B cell (primary cell): ENCODE measurements at regions not wholly inside any gene's neighbourhood (a gene's known extent, or its start where the extent isn't known, plus 50 kb on each side); places are given as distances from the start of the nearest gene placed in this dataset.

Experiments
- ATAC-seq: fragments of 200-7000 bp; cut with Tn5 transposase; one replicate; pipeline ENCODE4 v1.10.0; 2021; ENCODE audit warnings: low read depth, mild to moderate bottlenecking, moderate number of reproducible peaks, moderate library complexity
- CTCF ChIA-PET: fragments of 350-600 bp; sonication (Branson Sonifier 250); formaldehyde crosslinking; loops from one replicate; lab custom pipeline; 2021; ENCODE audit warnings: antibody characterized with exemption, inconsistent platforms; lab: Charles Lee
- POLR2A ChIA-PET: fragments of 350-600 bp; sonication (Branson Sonifier 250); formaldehyde crosslinking; loops from one replicate; lab custom pipeline; 2021; ENCODE audit warnings: antibody characterized with exemption; lab: Charles Lee
- DNase-seq: peaks from one replicate; pipeline ENCODE4 v3.0.0; 2013
- H2AFZ ChIP-seq: 2 replicates; pipeline ENCODE4 v1.6.1; 2012; ENCODE audit warnings: mild to moderate bottlenecking, low read depth, low read length; ENCODE audit not compliant: insufficient read depth, poor library complexity, severe bottlenecking
- H3K27ac ChIP-seq, 2 donors: 1 replicate in 1 of 2; 2 replicates in 1 of 2; pipeline ENCODE4 v1.5.1; 2012 to 2013; ENCODE audit warnings: low read length in 2 of 2, mild to moderate bottlenecking in 2 of 2, moderate library complexity in 1 of 2
- H3K27me3 ChIP-seq, 4 experiments: fragments of 200-600 bp in 1 of 4; sonication (generic) in 1 of 4; replicated peaks in 1 of 4; 1 replicate in 2 of 4; 2 replicates in 2 of 4; pipeline versions ENCODE4 v1.6.1 to v1.7.0; 2013 to 2016; ENCODE audit warnings: low read length in 3 of 4, mild to moderate bottlenecking in 2 of 4, mixed read lengths in 1 of 4, moderate library complexity in 1 of 4; ENCODE audit not compliant: insufficient read depth in 4 of 4, control insufficient read depth in 3 of 4; ENCODE audit errors: control extremely low read depth in 1 of 4
- H3K36me3 ChIP-seq, 2 experiments: replicated peaks in 1 of 2; 1 replicate in 1 of 2; 2 replicates in 1 of 2; pipeline versions ENCODE4 v1.6.1 to v1.7.1; 2013; ENCODE audit warnings: low read length in 1 of 2; ENCODE audit not compliant: insufficient read depth in 2 of 2, control insufficient read depth in 1 of 2; ENCODE audit errors: control extremely low read depth in 1 of 2, extremely low read depth in 1 of 2
- H3K4me1 ChIP-seq, 2 donors: fragments of 200-600 bp in 1 of 2; sonication (generic) in 1 of 2; 1 replicate in 1 of 2; 2 replicates in 1 of 2; pipeline versions ENCODE4 v1.5.1 to v1.6.1; 2013 to 2017; ENCODE audit warnings: low read length in 2 of 2; ENCODE audit not compliant: control insufficient read depth in 2 of 2, insufficient read depth in 2 of 2
- H3K4me2 ChIP-seq: replicated peaks from 2 replicates; pipeline ENCODE3; 2012; ENCODE audit warnings: mild to moderate bottlenecking, low read depth, low read length; ENCODE audit not compliant: poor library complexity, severe bottlenecking
- H3K4me3 ChIP-seq, 5 experiments: fragments of 200-600 bp in 1 of 5; sonication (generic) in 1 of 5; 1 replicate in 3 of 5; 2 replicates in 2 of 5; pipeline versions ENCODE4 v1.5.1 to v1.7.0; 2011 to 2016; ENCODE audit warnings: low read length in 4 of 5, mild to moderate bottlenecking in 4 of 5, low read depth in 2 of 5, control low read depth in 1 of 5, moderate library complexity in 1 of 5; ENCODE audit not compliant: insufficient read depth in 1 of 5; ENCODE audit errors: control extremely low read depth in 1 of 5, extremely low read depth in 1 of 5
- H3K79me2 ChIP-seq: fragments of 200-600 bp; sonication (generic); one replicate; pipeline ENCODE4 v1.6.0; 2016; ENCODE audit warnings: low read length; ENCODE audit not compliant: control insufficient read depth, insufficient read depth
- H3K9ac ChIP-seq: fragments of 200-600 bp; sonication (generic); 2 replicates; pipeline ENCODE4 v1.6.1; 2017; ENCODE audit warnings: mild to moderate bottlenecking, low read length, moderate library complexity
- H3K9me3 ChIP-seq, 3 donors: one replicate each; pipeline versions ENCODE4 v1.6.1 to v1.7.1; 2013; ENCODE audit warnings: low read length in 2 of 3; ENCODE audit not compliant: control insufficient read depth in 2 of 3, insufficient read depth in 1 of 3; ENCODE audit errors: control extremely low read depth in 1 of 3
- H4K20me1 ChIP-seq: 2 replicates; pipeline ENCODE4 v1.6.0; 2012; ENCODE audit warnings: mild to moderate bottlenecking, low read length; ENCODE audit not compliant: insufficient read depth, control insufficient read depth, poor library complexity, severe bottlenecking
- H3K27ac Mint-ChIP-seq: one replicate; pipeline ENCODE4 v1.8.0; 2021; ENCODE audit warnings: mixed read lengths
- H3K27me3 Mint-ChIP-seq: one replicate; pipeline ENCODE4 v1.8.0; 2021; ENCODE audit warnings: mixed read lengths
- H3K4me1 Mint-ChIP-seq: one replicate; pipeline ENCODE4 v1.8.0; 2021; ENCODE audit warnings: mixed read lengths
- H3K4me3 Mint-ChIP-seq: one replicate; pipeline ENCODE4 v1.8.0; 2021; ENCODE audit warnings: mixed read lengths
- H3K9me3 Mint-ChIP-seq: one replicate; pipeline ENCODE4 v1.8.0; 2022; ENCODE audit warnings: mixed read lengths; ENCODE audit not compliant: insufficient read depth
- CTCF ChIP-seq: fragments of 200-600 bp; IDR thresholded peaks from one replicate; pipeline ENCODE4 v1.8.0; 2022; ENCODE audit warnings: antibody characterized with exemption, mild to moderate bottlenecking
- EZH2 ChIP-seq: IDR thresholded peaks from 2 replicates; pipeline ENCODE4 v1.6.1; 2012; ENCODE audit warnings: borderline replicate concordance, low read depth, mild to moderate bottlenecking, moderate library complexity, low read length; ENCODE audit not compliant: insufficient read depth, poor library complexity, severe bottlenecking
- WGBS: methylation state at CpG from one replicate; pipeline ENCODE4 v1.1.5; 2013; ENCODE audit warnings: missing lambda C conversion rate; ENCODE audit not compliant: insufficient coverage; 5-methylcytosine and 5-hydroxymethylcytosine counted together
- intact Hi-C: fragments of 100-400 bp; cut with micrococcal nuclease; formaldehyde crosslinking; loops from one replicate; pipeline ENCODE4 v1.10.0; 2022

DNA sequence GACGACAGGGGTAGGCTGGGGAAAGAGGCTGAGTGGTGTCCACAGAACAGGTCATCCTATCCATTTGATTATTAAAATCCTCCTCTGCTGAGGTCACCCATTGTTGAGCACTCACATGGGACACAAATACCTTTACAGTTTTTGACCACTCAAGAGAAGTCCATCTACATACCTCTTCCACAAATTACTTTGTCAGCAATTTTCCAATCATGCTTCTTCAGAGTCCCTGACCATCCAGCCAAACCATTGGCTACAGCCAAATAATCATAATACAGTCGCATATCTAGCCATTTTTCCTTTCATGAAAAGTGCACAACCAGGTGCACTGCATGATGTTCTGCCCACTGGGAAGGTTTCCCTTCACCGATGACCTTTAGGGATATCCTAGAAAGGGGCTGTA, 407.4 kb downstream of the TEX13C start:
- Mint-ChIP-seq H3K27ac (no peak overlapping the region), H3K4me3 (no peak overlapping the region), H3K27me3 (no peaks in the 10 kb centered on the region), H3K9me3 (peaks cover 4% of the 10 kb centered on the region), H3K4me1 (no peaks in the 10 kb centered on the region)
- peaks cover 0 to 2% (median 0%) of the 10 kb centered on the region in 3 donors for H3K9me3 ChIP-seq
- ATAC-seq (no peak), DNase-seq (no peak)
- no peaks in the 10 kb centered on the region for H4K20me1 ChIP-seq
- WGBS: no CpG with 5 or more reads among the region's 3 CpGs
- no peaks in the 10 kb centered on the region for H3K27me3 ChIP-seq
- H3K4me3 ChIP-seq: no peak overlapping the region
- no peaks in the 10 kb centered on the region for H3K79me2 ChIP-seq
- H2AFZ ChIP-seq: no peak overlapping the region
- TF ChIP-seq CTCF (no peak), EZH2 (no peak)
- no peak overlapping the region for H3K4me2 ChIP-seq
- no peaks in the 10 kb centered on the region for H3K4me1 ChIP-seq
- H3K36me3 ChIP-seq: no peaks in the 10 kb centered on the region
- intact Hi-C loops: no loop called here
- H3K9ac ChIP-seq: no peak overlapping the region
- H3K27ac ChIP-seq: no peak overlapping the region
- ChIA-PET CTCF (no interaction called here), POLR2A (no interaction called here)

GRCh38 chrX:125736008-125736729, 416.5 kb downstream of the TEX13C start:
- Histone ChIP-seq H3K4me2 (no peak overlapping the region), H3K4me1 (no peaks in the 10 kb centered on the region), H3K79me2 (no peaks in the 10 kb centered on the region), H4K20me1 (no peaks in the 10 kb centered on the region), H2AFZ (no peak overlapping the region), H3K4me3 (no peak overlapping the region), H3K9ac (no peak overlapping the region), H3K36me3 (no peaks in the 10 kb centered on the region), H3K27ac (no peak overlapping the region), H3K9me3 (no peaks in the 10 kb centered on the region), H3K27me3 (no peaks in the 10 kb centered on the region)
- Mint-ChIP-seq H3K27ac (no peak overlapping the region), H3K4me3 (no peak overlapping the region), H3K4me1 (no peaks in the 10 kb centered on the region), H3K27me3 (no peaks in the 10 kb centered on the region), H3K9me3 (peaks cover 4% of the 10 kb centered on the region)
- TF ChIP-seq EZH2 (no peak), CTCF (no peak)
- intact Hi-C loops: no loop called here
- CTCF ChIA-PET: no interaction called here
- ATAC-seq (no peak), DNase-seq (no peak)
- no CpG with 5 or more reads among the region's 6 CpGs for WGBS
- POLR2A ChIA-PET: no interaction called here
